GM23248 (cell line): ENCODE measurements at regions not wholly inside any gene's neighbourhood (a gene's known extent, or its start where the extent isn't known, plus 50 kb on each side); places are given as distances from the start of the nearest gene placed in this dataset.
A peak's percentile ranks its signal among the peaks of the same experiment; 100 is the strongest.
"Not testable (repeated sequence)": the region's sequence is repeated elsewhere in the genome, so short reads cannot be mapped to it uniquely, and the experiment has no call there.

Experiments
- DNase-seq: peaks from one replicate; pipeline ENCODE4 v3.0.0-alpha.2; 2015
- H2AFZ ChIP-seq: fragments of 200-600 bp; sonication (generic); 2 replicates; pipeline ENCODE4 v1.6.1; 2016; ENCODE audit warnings: antibody characterized with exemption
- H3F3A ChIP-seq: fragments of 200-600 bp; sonication (generic); 2 replicates; pipeline ENCODE4 v1.6.1; 2016; ENCODE audit warnings: mild to moderate bottlenecking, antibody characterized with exemption, mixed run types; ENCODE audit not compliant: insufficient read depth
- H3K27ac ChIP-seq: fragments of 200-600 bp; sonication (generic); 2 replicates; pipeline ENCODE4 v1.5.1; 2016; ENCODE audit warnings: mild to moderate bottlenecking
- H3K27me3 ChIP-seq: fragments of 200-600 bp; sonication (generic); replicated peaks from 2 replicates; pipeline ENCODE4 v1.6.1; 2016; ENCODE audit warnings: mild to moderate bottlenecking; ENCODE audit not compliant: insufficient read depth
- H3K36me3 ChIP-seq: fragments of 200-600 bp; sonication (generic); 2 replicates; pipeline ENCODE4 v1.6.1; 2016; ENCODE audit warnings: low read depth, mild to moderate bottlenecking
- H3K4me1 ChIP-seq: fragments of 200-600 bp; sonication (generic); 2 replicates; pipeline ENCODE4 v1.6.1; 2016; ENCODE audit warnings: mild to moderate bottlenecking; ENCODE audit not compliant: insufficient read depth
- H3K4me2 ChIP-seq: fragments of 200-600 bp; sonication (generic); one replicate; pipeline ENCODE4 v1.6.1; 2016; ENCODE audit warnings: mild to moderate bottlenecking; ENCODE audit not compliant: unreplicated experiment
- H3K4me3 ChIP-seq: fragments of 200-600 bp; sonication (generic); 2 replicates; pipeline ENCODE4 v1.5.1; 2016; ENCODE audit warnings: mild to moderate bottlenecking
- H3K79me2 ChIP-seq: fragments of 200-600 bp; sonication (generic); 2 replicates; pipeline ENCODE4 v1.6.1; 2016; ENCODE audit warnings: mild to moderate bottlenecking; ENCODE audit not compliant: insufficient read depth
- H3K9ac ChIP-seq: fragments of 200-600 bp; sonication (generic); 2 replicates; pipeline ENCODE4 v1.6.1; 2016; ENCODE audit warnings: mild to moderate bottlenecking
- H3K9me2 ChIP-seq: fragments of 200-600 bp; sonication (generic); 2 replicates; pipeline ENCODE4 v1.6.1; 2016; ENCODE audit warnings: mixed run types, mild to moderate bottlenecking, moderate library complexity; ENCODE audit not compliant: insufficient read depth
- H3K9me3 ChIP-seq: fragments of 200-600 bp; sonication (generic); one replicate; pipeline ENCODE4 v1.6.1; 2017; ENCODE audit warnings: low read depth
- H4K20me1 ChIP-seq: fragments of 200-600 bp; sonication (generic); 2 replicates; pipeline ENCODE4 v1.6.0; 2016; ENCODE audit not compliant: insufficient read depth
- EZH2 ChIP-seq: fragments of 200-600 bp; sonication (generic); IDR thresholded peaks from 2 replicates; pipeline ENCODE4 v1.6.1; 2018; ENCODE audit warnings: antibody characterized with exemption, mild to moderate bottlenecking; ENCODE audit not compliant: insufficient read depth, poor library complexity, severe bottlenecking
- EZH2phosphoT487 ChIP-seq: fragments of 200-600 bp; sonication (generic); IDR thresholded peaks from 2 replicates; pipeline ENCODE4 v1.6.1; 2018; ENCODE audit warnings: antibody characterized with exemption, moderate library complexity, mild to moderate bottlenecking, low read depth; ENCODE audit not compliant: insufficient read depth
- WGBS, 2 experiments: methylation state at CpG; one replicate each; pipeline ENCODE4 v1.1.6; 2015 to 2017; ENCODE audit warnings: low lambda C conversion rate in 2 of 2, low coverage in 1 of 2; ENCODE audit errors: missing lambda C conversion rate in 2 of 2; 5-methylcytosine and 5-hydroxymethylcytosine counted together
- in situ Hi-C: fragments of 300-500 bp; cut with MboI; formaldehyde crosslinking; loops from 2 replicates; pipeline ENCODE4 v1.15.0; 2020

GRCh38 chr18:60245096-60245495 is 127.5 kb downstream of the MC4R start:
- H3K4me2 ChIP-seq, result no peak overlapping the region
- no peak overlapping the region for H3K27ac ChIP-seq
- H3F3A ChIP-seq, result no peaks in the 10 kb centered on the region
- no peak overlapping the region for H2AFZ ChIP-seq
- no peak overlapping the region for H3K4me3 ChIP-seq
- H4K20me1 ChIP-seq, result no peaks in the 10 kb centered on the region
- no peaks in the 10 kb centered on the region for H3K79me2 ChIP-seq
- no peaks in the 10 kb centered on the region for H3K9me2 ChIP-seq
- H3K4me1 ChIP-seq, result no peaks in the 10 kb centered on the region
- TF ChIP-seq EZH2 (no peak), EZH2phosphoT487 (no peak)
- no peak for DNase-seq
- in situ Hi-C loops, result no loop called here
- 84 to 85% methylated on average over 5 of the region's 5 CpGs for WGBS, 2 experiments
- H3K9ac ChIP-seq, result no peak overlapping the region
- peaks cover 6% of the 10 kb centered on the region; the same call in 1 of the 2 replicates for H3K27me3 ChIP-seq
- no peaks in the 10 kb centered on the region for H3K36me3 ChIP-seq
- H3K9me3 ChIP-seq, result no peaks in the 10 kb centered on the region

- H2AFZ ChIP-seq, H3F3A ChIP-seq, H3K27ac ChIP-seq, in situ Hi-C loops, H3K9me2 ChIP-seq, H4K20me1 ChIP-seq, H3K4me3 ChIP-seq, H3K9me3 ChIP-seq, DNase-seq, H3K4me1 ChIP-seq, H3K79me2 ChIP-seq, H3K9ac ChIP-seq, H3K36me3 ChIP-seq, H3K4me2 ChIP-seq: not testable (repeated sequence)
- 36% methylated on average over 4 of the region's 4 CpGs for WGBS, 2 experiments
- H3K27me3 ChIP-seq, result peaks cover 12% of the 10 kb centered on the region
Observed at GRCh38 chr18:60239024-60239710, 133.4 kb downstream of the MC4R start.

- no peak overlapping the region for H3K9ac ChIP-seq
- no peaks in the 10 kb centered on the region for H3K9me3 ChIP-seq
- TF ChIP-seq EZH2phosphoT487 (no peak), EZH2 (no peak)
- no peak for DNase-seq
- H3K27ac ChIP-seq, result no peak overlapping the region
- in situ Hi-C loops, result no loop called here
- H3K36me3 ChIP-seq, result no peaks in the 10 kb centered on the region
- WGBS, 2 experiments, result 82 to 83% methylated on average over 3 of the region's 3 CpGs
- H3K4me2 ChIP-seq, result no peak overlapping the region
- peaks cover 9% of the 10 kb centered on the region for H3K4me1 ChIP-seq
- no peaks in the 10 kb centered on the region for H3F3A ChIP-seq
- no peak overlapping the region for H3K4me3 ChIP-seq
- H3K27me3 ChIP-seq, result peaks cover 6% of the 10 kb centered on the region; the same call in 1 of the 2 replicates
- no peaks in the 10 kb centered on the region for H3K9me2 ChIP-seq
- no peak overlapping the region for H2AFZ ChIP-seq
- H3K79me2 ChIP-seq, result no peaks in the 10 kb centered on the region
- no peaks in the 10 kb centered on the region for H4K20me1 ChIP-seq
Observed at GRCh38 chr18:60235164-60235563, 137.4 kb downstream of the MC4R start.

- Histone ChIP-seq H3K4me1 (peaks cover 9% of the 10 kb centered on the region), H3K27me3 (peaks cover 9% of the 10 kb centered on the region), H4K20me1 (no peaks in the 10 kb centered on the region), H3K9me3 (no peaks in the 10 kb centered on the region), H2AFZ (no peak overlapping the region), H3K27ac (no peak overlapping the region), H3K9ac (no peak overlapping the region), H3F3A (no peaks in the 10 kb centered on the region), H3K79me2 (no peaks in the 10 kb centered on the region), H3K9me2 (no peaks in the 10 kb centered on the region), H3K4me3 (no peak overlapping the region), H3K4me2 (peak overlapping the region; percentile 5), H3K36me3 (no peaks in the 10 kb centered on the region)
- peak; percentile 53 for DNase-seq
- in situ Hi-C loops, result no loop called here
- no peak for TF ChIP-seq EZH2
Observed at GRCh38 chr18:60232541-60232940, 140.0 kb downstream of the MC4R start.
